K562 (cell line): ENCODE measurements at regions not wholly inside any gene's neighbourhood (a gene's known extent, or its start where the extent isn't known, plus 50 kb on each side); places are given as distances from the start of the nearest gene placed in this dataset.

ENCODE experiments used
- JUN ChIP-seq, 2 experiments: sonication (generic) in 1 of 2; formaldehyde crosslinking in 1 of 2; IDR thresholded peaks; 2 replicates each; pipeline versions ENCODE4 v1.6.1 to v1.8.0; 2012 to 2022; ENCODE audit warnings: borderline replicate concordance in 2 of 2, mild to moderate bottlenecking in 2 of 2, improper control_type of control experiment in 1 of 2, low read depth in 1 of 2, low read length in 1 of 2, missing genetic modification reagents in 1 of 2
- SMC3 ChIP-seq: conservative IDR thresholded peaks from 2 replicates; pipeline ENCODE4 v1.6.1; 2011; ENCODE audit warnings: low read depth, low read length, improper control_type of control experiment; ENCODE audit not compliant: insufficient read depth
- ZNF274 ChIP-seq: IDR thresholded peaks from 2 replicates; pipeline ENCODE4 v1.6.1; 2011; ENCODE audit warnings: low read depth, mild to moderate bottlenecking, low read length, moderate library complexity, borderline replicate concordance
- ZNF76 ChIP-seq: fragments of 250-450 bp; sonication (Bioruptor Pico); IDR thresholded peaks from 2 replicates; pipeline ENCODE4 v1.4.0; 2020; ENCODE audit warnings: mild to moderate bottlenecking, moderate library complexity, borderline replicate concordance
- TF ChIP-seq, protein P1 (sequence below): fragments of 250-450 bp; sonication (Bioruptor Pico); IDR thresholded peaks from 2 replicates; pipeline ENCODE4 v1.5.0; 2021; ENCODE audit warnings: mild to moderate bottlenecking, borderline replicate concordance
- TF ChIP-seq, protein P2 (sequence below), 3 experiments: IDR thresholded peaks in 2 of 3; conservative IDR thresholded peaks in 1 of 3; 2 replicates each; pipeline ENCODE4 v1.5.1; 2011 to 2012; ENCODE audit warnings: low read length in 3 of 3, mild to moderate bottlenecking in 3 of 3, control low read depth in 2 of 3, improper control_type of control experiment in 1 of 3, inconsistent platforms in 1 of 3, low read depth in 1 of 3, mixed read lengths in 1 of 3, moderate library complexity in 1 of 3; ENCODE audit not compliant: insufficient read depth in 2 of 3
- TF ChIP-seq, protein P3 (sequence below), 2 experiments: fragments of 450-650 bp; IDR thresholded peaks; 2 replicates each; pipeline ENCODE4 v1.6.1; 2018; ENCODE audit warnings: mild to moderate bottlenecking in 2 of 2, low read depth in 1 of 2; ENCODE audit not compliant: partially characterized antibody in 2 of 2
- TF ChIP-seq, protein P4 (sequence below), 2 experiments: fragments of 450-650 bp; formaldehyde crosslinking in 1 of 2; IDR thresholded peaks; 2 replicates each; pipeline versions ENCODE4 v1.4.0 to v1.6.1; 2014 to 2020; ENCODE audit warnings: mild to moderate bottlenecking in 2 of 2, borderline replicate concordance in 1 of 2, low read depth in 1 of 2

DNA sequence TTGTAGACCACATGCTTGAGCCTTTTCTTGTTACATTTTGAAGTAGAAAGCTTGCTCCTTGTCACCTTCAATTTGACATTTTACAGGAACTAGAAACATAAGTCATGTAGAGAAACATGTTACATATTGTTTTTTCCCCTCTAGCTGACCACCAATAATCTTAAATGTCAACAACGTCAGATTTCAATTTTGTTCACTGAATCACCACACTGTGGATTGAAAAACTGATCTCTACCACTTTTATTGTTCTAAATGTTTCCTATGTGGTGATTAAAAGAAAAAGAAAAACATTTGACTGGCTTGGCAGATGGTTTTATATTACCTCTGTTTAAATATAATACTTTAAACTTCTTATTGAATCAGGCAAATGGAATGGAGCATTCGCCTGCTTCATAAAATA is 87.7 kb downstream of the DSEL start:
- TF ChIP-seq, protein P1, sequence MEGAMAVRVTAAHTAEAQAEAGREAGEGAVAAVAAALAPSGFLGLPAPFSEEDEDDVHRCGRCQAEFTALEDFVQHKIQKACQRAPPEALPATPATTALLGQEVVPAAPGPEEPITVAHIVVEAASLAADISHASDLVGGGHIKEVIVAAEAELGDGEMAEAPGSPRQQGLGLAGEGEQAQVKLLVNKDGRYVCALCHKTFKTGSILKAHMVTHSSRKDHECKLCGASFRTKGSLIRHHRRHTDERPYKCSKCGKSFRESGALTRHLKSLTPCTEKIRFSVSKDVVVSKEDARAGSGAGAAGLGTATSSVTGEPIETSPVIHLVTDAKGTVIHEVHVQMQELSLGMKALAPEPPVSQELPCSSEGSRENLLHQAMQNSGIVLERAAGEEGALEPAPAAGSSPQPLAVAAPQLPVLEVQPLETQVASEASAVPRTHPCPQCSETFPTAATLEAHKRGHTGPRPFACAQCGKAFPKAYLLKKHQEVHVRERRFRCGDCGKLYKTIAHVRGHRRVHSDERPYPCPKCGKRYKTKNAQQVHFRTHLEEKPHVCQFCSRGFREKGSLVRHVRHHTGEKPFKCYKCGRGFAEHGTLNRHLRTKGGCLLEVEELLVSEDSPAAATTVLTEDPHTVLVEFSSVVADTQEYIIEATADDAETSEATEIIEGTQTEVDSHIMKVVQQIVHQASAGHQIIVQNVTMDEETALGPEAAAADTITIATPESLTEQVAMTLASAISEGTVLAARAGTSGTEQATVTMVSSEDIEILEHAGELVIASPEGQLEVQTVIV (CRISPR knock-in tag), result no peak
- no peak for TF ChIP-seq JUN (IDR thresholded peaks at IDR 0.05; ENCODE audit: borderline replicate concordance, low read depth, low read length)
- no peak for TF ChIP-seq JUN (CRISPR knock-in tag; IDR thresholded peaks at IDR 0.05; ENCODE audit: borderline replicate concordance)
- TF ChIP-seq, protein P2, sequence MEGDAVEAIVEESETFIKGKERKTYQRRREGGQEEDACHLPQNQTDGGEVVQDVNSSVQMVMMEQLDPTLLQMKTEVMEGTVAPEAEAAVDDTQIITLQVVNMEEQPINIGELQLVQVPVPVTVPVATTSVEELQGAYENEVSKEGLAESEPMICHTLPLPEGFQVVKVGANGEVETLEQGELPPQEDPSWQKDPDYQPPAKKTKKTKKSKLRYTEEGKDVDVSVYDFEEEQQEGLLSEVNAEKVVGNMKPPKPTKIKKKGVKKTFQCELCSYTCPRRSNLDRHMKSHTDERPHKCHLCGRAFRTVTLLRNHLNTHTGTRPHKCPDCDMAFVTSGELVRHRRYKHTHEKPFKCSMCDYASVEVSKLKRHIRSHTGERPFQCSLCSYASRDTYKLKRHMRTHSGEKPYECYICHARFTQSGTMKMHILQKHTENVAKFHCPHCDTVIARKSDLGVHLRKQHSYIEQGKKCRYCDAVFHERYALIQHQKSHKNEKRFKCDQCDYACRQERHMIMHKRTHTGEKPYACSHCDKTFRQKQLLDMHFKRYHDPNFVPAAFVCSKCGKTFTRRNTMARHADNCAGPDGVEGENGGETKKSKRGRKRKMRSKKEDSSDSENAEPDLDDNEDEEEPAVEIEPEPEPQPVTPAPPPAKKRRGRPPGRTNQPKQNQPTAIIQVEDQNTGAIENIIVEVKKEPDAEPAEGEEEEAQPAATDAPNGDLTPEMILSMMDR (IDR thresholded peaks at IDR 0.05 in 2 of 3, conservative IDR thresholded peaks at IDR 0.05 in 1 of 3; ENCODE audit: insufficient read depth in 2 of 3, low read depth in 1 of 3, low read length in 3 of 3), result no peak
- no peak for TF ChIP-seq ZNF274
- TF ChIP-seq, protein P3, sequence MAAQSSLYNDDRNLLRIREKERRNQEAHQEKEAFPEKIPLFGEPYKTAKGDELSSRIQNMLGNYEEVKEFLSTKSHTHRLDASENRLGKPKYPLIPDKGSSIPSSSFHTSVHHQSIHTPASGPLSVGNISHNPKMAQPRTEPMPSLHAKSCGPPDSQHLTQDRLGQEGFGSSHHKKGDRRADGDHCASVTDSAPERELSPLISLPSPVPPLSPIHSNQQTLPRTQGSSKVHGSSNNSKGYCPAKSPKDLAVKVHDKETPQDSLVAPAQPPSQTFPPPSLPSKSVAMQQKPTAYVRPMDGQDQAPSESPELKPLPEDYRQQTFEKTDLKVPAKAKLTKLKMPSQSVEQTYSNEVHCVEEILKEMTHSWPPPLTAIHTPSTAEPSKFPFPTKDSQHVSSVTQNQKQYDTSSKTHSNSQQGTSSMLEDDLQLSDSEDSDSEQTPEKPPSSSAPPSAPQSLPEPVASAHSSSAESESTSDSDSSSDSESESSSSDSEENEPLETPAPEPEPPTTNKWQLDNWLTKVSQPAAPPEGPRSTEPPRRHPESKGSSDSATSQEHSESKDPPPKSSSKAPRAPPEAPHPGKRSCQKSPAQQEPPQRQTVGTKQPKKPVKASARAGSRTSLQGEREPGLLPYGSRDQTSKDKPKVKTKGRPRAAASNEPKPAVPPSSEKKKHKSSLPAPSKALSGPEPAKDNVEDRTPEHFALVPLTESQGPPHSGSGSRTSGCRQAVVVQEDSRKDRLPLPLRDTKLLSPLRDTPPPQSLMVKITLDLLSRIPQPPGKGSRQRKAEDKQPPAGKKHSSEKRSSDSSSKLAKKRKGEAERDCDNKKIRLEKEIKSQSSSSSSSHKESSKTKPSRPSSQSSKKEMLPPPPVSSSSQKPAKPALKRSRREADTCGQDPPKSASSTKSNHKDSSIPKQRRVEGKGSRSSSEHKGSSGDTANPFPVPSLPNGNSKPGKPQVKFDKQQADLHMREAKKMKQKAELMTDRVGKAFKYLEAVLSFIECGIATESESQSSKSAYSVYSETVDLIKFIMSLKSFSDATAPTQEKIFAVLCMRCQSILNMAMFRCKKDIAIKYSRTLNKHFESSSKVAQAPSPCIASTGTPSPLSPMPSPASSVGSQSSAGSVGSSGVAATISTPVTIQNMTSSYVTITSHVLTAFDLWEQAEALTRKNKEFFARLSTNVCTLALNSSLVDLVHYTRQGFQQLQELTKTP (IDR thresholded peaks at IDR 0.05; ENCODE audit: low read depth in 1 of 2, partially characterized antibody in 2 of 2), result no peak
- TF ChIP-seq SMC3, result no peak
- no peak for TF ChIP-seq ZNF76 (CRISPR knock-in tag)
- TF ChIP-seq, protein P4, sequence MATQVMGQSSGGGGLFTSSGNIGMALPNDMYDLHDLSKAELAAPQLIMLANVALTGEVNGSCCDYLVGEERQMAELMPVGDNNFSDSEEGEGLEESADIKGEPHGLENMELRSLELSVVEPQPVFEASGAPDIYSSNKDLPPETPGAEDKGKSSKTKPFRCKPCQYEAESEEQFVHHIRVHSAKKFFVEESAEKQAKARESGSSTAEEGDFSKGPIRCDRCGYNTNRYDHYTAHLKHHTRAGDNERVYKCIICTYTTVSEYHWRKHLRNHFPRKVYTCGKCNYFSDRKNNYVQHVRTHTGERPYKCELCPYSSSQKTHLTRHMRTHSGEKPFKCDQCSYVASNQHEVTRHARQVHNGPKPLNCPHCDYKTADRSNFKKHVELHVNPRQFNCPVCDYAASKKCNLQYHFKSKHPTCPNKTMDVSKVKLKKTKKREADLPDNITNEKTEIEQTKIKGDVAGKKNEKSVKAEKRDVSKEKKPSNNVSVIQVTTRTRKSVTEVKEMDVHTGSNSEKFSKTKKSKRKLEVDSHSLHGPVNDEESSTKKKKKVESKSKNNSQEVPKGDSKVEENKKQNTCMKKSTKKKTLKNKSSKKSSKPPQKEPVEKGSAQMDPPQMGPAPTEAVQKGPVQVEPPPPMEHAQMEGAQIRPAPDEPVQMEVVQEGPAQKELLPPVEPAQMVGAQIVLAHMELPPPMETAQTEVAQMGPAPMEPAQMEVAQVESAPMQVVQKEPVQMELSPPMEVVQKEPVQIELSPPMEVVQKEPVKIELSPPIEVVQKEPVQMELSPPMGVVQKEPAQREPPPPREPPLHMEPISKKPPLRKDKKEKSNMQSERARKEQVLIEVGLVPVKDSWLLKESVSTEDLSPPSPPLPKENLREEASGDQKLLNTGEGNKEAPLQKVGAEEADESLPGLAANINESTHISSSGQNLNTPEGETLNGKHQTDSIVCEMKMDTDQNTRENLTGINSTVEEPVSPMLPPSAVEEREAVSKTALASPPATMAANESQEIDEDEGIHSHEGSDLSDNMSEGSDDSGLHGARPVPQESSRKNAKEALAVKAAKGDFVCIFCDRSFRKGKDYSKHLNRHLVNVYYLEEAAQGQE (IDR thresholded peaks at IDR 0.05; ENCODE audit: borderline replicate concordance), result no peak
- TF ChIP-seq, protein P4 (CRISPR knock-in tag; IDR thresholded peaks at IDR 0.05; ENCODE audit: low read depth), result no peak
